SJSA1 (cell line): ENCODE measurements at regions not wholly inside any gene's neighbourhood (a gene's known extent, or its start where the extent isn't known, plus 50 kb on each side); places are given as distances from the start of the nearest gene placed in this dataset.
"Not testable (repeated sequence)": the region's sequence is repeated elsewhere in the genome, so short reads cannot be mapped to it uniquely, and the experiment has no call there.

ENCODE experiments used
- DNase-seq, 2 experiments: peaks; one replicate each; pipeline ENCODE4 v3.0.0-alpha.2; 2015 to 2020; ENCODE audit warnings: low spot score in 2 of 2, low read depth in 1 of 2
- H3K27ac ChIP-seq: fragments of 250-450 bp; sonication (Bioruptor Pico); 2 replicates; pipeline ENCODE4 v1.5.1; 2020; ENCODE audit warnings: mild to moderate bottlenecking, moderate library complexity
- H3K27me3 ChIP-seq: fragments of 250-450 bp; sonication (Bioruptor Pico); replicated peaks from 2 replicates; pipeline ENCODE4 v1.5.1; 2020; ENCODE audit warnings: mild to moderate bottlenecking, moderate library complexity
- H3K36me3 ChIP-seq: fragments of 250-450 bp; sonication (Bioruptor Pico); 2 replicates; pipeline ENCODE4 v1.5.1; 2020; ENCODE audit warnings: mild to moderate bottlenecking
- H3K4me1 ChIP-seq: fragments of 250-450 bp; sonication (Bioruptor Pico); replicated peaks from 2 replicates; pipeline ENCODE4 v1.6.1; 2021; ENCODE audit warnings: mild to moderate bottlenecking
- H3K4me3 ChIP-seq: fragments of 250-450 bp; sonication (Bioruptor Pico); 2 replicates; pipeline ENCODE4 v1.5.1; 2020; ENCODE audit warnings: mild to moderate bottlenecking
- H3K9me3 ChIP-seq: fragments of 250-450 bp; sonication (Bioruptor Pico); replicated peaks from 2 replicates; pipeline ENCODE4 v1.5.1; 2020; ENCODE audit warnings: mild to moderate bottlenecking

DNA sequence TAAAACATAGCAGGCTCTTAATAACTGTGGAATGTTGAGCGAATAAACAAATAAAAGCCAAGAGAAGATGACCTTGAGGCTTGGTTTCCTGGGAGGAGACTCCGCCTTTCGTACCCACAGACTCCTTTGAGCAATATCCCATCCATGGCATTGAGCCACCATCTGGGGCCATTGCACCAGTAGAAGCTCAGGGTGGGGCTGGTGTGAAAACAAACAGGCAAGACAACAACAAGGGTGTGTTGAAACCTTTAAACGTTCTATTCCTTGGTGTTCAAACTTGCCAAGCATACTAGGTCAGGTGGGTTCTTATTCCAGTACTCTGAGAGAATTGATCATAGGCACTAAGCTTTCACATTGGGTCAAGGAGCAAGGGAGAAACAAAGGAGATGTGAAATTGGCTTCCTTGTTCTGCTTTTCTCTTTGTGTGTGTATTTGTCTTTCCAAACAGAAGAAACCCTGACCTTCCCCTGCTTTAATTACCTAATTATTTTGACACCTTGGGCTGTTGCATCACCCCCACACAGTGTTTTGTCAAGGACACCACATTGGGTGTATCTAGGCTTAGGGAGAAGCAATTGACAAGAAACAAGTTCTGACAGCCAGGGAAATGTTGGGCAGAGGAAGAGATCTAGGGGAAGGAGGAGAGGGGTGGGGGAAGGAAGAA is 105.1 kb upstream of the BCL6 start:
- Histone ChIP-seq H3K9me3 (no peaks in the 10 kb centered on the region), H3K27ac (no peak overlapping the region), H3K27me3 (no peaks in the 10 kb centered on the region; the same call in 1 of the 2 replicates), H3K4me3 (no peak overlapping the region), H3K4me1 (peaks cover 10% of the 10 kb centered on the region), H3K36me3 (no peaks in the 10 kb centered on the region)
- DNase-seq: no peak

DNA sequence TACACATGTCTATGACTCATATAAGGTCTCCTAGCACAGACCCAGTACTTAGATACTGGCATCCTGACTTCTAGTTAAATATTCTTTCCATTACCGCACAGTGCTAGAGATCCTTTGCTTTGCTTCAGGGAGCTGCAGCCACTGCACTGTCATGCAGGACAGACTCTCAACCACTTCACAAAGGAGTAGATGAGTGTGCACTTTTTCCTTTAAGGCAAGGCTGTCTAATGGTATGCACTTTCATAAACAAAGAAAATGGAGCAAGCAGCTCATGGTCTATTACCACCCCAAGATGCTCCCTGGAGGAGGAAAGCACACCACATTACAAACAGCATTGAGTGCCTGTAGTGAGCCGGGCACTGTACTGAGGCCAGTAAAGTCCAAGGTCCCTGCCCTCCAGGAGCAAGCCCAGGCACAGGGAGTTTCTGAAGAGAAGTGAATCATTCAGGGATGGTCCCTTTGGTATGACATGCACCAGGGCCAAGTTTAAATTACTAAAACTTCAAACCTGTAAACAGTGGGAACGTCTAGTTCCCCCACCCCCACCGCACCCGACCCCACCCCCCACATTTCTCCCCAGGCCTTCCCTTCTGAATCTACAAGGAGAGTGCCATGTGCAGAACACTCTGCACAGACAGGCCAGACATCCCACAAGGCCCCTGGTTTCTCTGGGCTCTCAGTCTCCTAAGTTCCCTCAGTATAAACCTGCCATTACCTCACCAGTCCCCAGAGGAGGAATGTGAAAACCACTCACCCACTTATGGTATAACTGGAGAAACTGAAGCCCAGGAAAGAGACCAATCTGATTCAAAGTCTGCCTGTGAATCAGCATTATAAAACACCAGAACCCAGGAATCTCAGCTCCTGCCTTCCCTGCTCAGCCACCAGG is 107.8 kb upstream of the BCL6 start:
- H3K4me3 ChIP-seq: no peak overlapping the region
- peak in 1 of 2 experiments; percentile 21 for DNase-seq

DNA sequence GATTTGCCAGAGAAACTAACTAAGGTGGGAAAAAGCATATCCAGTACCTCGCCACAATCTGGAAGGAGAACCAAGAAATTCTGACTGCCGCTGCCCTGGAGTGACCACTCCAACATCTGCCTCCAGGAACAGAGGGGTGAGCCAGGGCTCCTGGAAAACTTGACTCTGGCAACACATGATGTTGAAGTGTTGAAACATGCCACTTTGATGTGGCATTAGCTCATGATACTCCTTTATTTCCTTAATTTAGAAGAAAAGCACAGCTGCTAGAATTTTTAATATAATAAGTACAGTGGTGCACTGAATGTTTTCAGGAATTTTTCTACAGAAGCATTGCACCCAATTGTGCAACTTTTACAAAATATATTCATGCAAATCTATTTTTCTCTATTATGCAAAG is 109.9 kb upstream of the BCL6 start:
- Histone ChIP-seq H3K27me3 (no peaks in the 10 kb centered on the region; the same call in 1 of the 2 replicates), H3K4me3 (no peak overlapping the region)
- DNase-seq: no peak

More for the DNA sequence above, 107.8 kb upstream of the BCL6 start:
- Histone ChIP-seq H3K9me3 (no peaks in the 10 kb centered on the region), H3K27me3 (no peaks in the 10 kb centered on the region; the same call in 1 of the 2 replicates), H3K36me3 (no peaks in the 10 kb centered on the region), H3K4me1 (peaks cover 10% of the 10 kb centered on the region), H3K27ac (no peak overlapping the region)

DNA sequence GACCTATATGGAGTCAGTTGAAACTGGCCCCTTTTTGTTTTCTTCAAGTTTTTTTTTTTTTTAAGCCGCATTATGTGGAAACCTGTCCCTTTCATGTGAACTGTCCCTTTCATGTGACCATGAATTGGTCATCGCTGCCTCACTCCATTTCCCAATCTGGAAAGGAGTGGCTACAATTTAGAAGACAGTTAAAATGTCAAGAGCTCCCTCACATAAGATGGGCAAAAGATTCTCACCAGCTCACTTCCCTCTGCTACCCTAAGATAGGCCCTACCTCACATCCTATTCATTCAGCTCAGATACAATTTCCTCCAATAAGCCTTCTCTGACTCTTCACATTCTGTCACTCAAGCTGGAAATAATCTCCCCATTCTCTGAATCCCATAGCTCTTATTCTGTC is 111.3 kb upstream of the BCL6 start:
- H3K27ac ChIP-seq: no peak overlapping the region
- no peak overlapping the region for H3K4me3 ChIP-seq
- no peaks in the 10 kb centered on the region for H3K9me3 ChIP-seq
- H3K27me3 ChIP-seq: no peaks in the 10 kb centered on the region; the same call in 1 of the 2 replicates
- no peaks in the 10 kb centered on the region for H3K36me3 ChIP-seq
- peaks cover 10% of the 10 kb centered on the region for H3K4me1 ChIP-seq
- no peak for DNase-seq

More for the DNA sequence above, 109.9 kb upstream of the BCL6 start:
- Histone ChIP-seq H3K27ac (no peak overlapping the region), H3K4me1 (peaks cover 10% of the 10 kb centered on the region), H3K9me3 (no peaks in the 10 kb centered on the region), H3K36me3 (no peaks in the 10 kb centered on the region)

DNA sequence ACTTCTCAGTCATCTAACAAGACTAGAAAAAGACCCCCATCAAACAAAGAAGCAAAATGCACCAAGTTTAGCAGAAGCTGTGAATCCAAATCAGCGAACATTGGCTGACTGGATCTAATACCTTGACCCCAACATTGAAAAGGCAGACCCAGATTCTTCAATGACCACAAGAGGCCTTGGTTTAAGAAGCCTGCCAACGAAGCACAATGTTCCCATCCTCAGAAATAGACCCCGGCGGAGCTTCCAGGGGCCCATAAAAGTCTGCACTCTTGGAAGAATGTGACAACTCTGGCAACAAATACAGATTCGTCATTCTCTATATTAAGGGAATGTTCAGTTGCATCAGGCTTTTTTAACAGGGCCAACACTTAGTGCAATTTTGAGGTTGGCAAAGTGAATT is 112.8 kb upstream of the BCL6 start:
- Histone ChIP-seq H3K27ac (no peak overlapping the region), H3K4me1 (peaks cover 5% of the 10 kb centered on the region), H3K9me3 (no peaks in the 10 kb centered on the region), H3K4me3 (no peak overlapping the region), H3K36me3 (no peaks in the 10 kb centered on the region), H3K27me3 (no peaks in the 10 kb centered on the region; the same call in 1 of the 2 replicates)
- DNase-seq: no peak

DNA sequence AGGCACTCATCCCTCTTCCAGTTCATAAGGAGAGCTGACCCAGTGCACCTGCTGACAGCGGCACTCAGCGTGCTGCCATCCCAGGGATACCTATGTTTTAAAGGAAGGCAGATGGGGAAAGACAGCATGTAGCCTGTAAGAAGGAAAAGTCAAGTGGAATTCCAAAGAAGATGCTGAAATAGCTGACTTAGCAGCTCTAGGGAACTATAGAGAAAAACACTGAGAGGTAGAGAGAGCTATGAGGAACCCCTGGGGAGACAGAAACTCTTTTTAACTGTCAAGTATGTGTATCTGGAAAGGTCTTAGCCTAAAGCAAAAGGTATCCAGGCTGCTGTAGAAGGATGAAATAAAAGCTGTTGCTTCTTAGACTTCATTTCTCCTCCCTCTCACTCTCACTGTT is 113.4 kb upstream of the BCL6 start:
- Histone ChIP-seq H3K36me3 (no peaks in the 10 kb centered on the region), H3K27ac (no peak overlapping the region), H3K4me1 (peaks cover under 1% of the 10 kb centered on the region; the same call in 1 of the 2 replicates), H3K27me3 (no peaks in the 10 kb centered on the region; the same call in 1 of the 2 replicates), H3K9me3 (no peaks in the 10 kb centered on the region), H3K4me3 (no peak overlapping the region)
- DNase-seq: no peak

DNA sequence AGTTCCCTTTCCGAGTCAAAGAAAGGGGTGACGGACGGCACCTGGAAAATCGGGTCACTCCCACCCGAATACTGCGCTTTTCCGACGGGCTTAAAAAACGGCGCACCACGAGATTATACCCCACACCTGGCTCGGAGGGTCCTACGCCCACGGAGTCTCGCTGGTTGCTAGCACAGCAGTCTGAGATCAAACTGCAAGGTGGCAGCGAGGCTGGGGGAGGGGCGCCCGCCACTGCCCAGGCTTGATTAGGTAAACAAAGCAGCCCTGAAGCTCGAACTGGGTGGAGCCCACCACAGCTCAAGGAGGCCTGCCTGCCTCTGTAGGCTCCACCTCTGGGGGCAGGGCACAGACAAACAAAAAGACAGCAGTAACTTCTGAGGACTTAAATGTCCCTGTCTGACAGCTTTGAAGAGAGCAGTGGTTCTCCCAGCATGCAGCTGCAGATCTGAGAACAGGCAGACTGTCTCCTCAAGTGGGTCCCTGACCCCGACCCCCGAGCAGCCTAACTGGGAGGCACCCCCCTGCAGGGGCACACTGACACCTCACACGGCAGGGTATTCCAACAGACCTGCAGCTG is 117.5 kb upstream of the BCL6 start:
- DNase-seq, H3K9me3 ChIP-seq, H3K4me3 ChIP-seq, H3K4me1 ChIP-seq, H3K27me3 ChIP-seq, H3K36me3 ChIP-seq, H3K27ac ChIP-seq: not testable (repeated sequence)

DNA sequence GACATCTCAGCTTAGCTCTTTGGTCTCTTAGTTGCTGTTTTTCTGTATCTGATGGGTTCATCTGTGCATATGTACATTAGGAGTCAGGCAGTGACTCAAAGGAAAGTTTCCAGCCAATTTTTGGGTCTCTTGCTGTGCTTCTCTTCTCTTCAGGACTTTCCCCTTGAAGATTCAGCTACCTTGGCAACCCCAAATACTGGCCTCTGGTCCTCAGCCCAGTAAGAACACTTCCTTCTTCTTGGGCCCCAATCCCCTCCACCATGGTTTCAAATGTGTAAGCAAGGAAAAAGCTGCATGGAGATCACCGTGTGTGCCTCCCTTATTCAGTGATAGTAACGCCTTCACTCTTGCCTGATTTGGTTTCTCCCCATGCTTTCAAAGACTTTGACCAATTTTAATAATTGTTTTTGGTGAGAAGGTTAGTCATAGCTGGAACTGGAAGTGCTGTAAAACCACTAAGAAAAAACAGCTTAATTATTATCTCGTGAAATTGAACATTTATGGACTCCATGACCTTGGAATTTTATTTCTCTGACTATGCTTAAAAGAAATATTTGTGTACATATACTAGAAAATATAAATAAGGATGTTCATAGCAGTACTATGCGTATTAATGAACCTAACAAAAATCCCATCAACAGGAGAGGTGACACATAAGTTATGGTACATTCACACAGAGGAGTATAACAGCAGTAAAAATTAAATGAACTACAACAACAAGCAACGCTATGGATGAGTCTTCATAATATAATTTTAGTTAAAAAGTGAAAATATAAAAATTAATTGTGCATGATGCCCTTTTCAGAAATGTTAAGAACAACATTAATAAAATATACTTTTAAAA is 125.3 kb upstream of the BCL6 start:
- Histone ChIP-seq H3K9me3 (no peaks in the 10 kb centered on the region), H3K27ac (no peak overlapping the region), H3K4me1 (no peaks in the 10 kb centered on the region), H3K36me3 (no peaks in the 10 kb centered on the region), H3K4me3 (no peak overlapping the region), H3K27me3 (no peaks in the 10 kb centered on the region)
- DNase-seq: no peak

DNA sequence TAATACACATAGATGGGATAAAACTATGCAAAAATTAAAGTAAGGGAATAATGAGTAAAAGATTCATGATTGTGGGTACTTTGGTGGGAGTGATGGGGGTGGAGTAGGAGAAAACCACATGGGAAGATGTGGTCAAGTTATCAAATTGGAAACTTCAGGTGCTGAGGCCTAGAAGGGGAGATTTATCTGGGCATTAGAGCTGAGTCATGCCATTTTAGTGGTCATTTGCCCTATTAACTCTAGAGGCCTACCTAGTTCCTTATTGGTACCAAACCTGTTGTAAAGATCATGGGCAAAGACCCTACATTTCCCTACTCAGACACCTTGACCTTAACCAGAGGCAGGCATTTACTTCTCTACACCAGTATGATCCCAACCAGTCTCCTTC is 125.9 kb upstream of the BCL6 start:
- no peak for DNase-seq
- Histone ChIP-seq H3K4me1 (no peaks in the 10 kb centered on the region), H3K27ac (no peak overlapping the region), H3K27me3 (no peaks in the 10 kb centered on the region), H3K36me3 (no peaks in the 10 kb centered on the region), H3K9me3 (no peaks in the 10 kb centered on the region), H3K4me3 (no peak overlapping the region)

DNA sequence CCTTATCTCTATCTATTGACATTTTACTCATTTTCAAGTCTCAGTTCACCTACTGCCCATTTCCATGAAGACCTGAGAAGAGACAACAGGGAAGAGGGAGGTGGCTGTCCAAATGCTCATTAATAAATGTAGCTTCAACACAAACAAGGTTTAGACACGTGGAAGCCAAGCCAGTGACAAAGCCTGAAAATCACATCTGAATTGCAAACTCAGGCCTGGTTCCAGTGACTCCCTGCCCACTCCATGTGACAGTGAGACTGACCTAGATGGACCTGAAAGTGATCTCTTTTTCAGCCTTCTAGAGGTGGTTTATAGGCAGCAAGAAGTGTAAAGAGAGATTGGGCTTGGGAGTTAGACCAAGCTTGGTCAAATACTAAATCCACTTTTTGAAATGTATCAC is 126.6 kb upstream of the BCL6 start:
- no peaks in the 10 kb centered on the region for H3K27me3 ChIP-seq

DNA sequence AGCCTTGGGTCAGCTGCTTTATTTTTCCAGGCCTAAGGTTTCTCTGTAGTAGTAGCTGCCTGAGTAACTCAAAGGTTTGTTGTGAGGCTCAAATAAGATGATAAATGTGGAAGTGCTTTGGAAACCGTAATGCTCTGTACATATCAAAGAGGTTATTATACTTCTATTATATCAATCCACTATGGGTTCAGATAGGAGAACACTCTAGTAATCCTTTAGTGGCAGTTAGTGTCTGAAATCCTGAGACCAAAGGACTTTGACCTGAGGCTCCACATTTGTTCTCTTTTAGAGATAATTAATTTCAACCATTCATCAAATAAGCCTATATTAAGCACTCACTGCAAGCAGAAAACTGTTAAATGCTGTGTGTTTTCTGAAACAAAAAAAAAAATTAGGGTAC is 128.6 kb upstream of the BCL6 start:
- no peak overlapping the region for H3K4me3 ChIP-seq
- peaks cover 6% of the 10 kb centered on the region; the same call in 1 of the 2 replicates for H3K4me1 ChIP-seq
- H3K27me3 ChIP-seq: no peaks in the 10 kb centered on the region
- DNase-seq: no peak
- no peak overlapping the region for H3K27ac ChIP-seq
- H3K9me3 ChIP-seq: no peaks in the 10 kb centered on the region
- H3K36me3 ChIP-seq: no peaks in the 10 kb centered on the region

More for the DNA sequence above, 126.6 kb upstream of the BCL6 start:
- Histone ChIP-seq H3K27ac (no peak overlapping the region), H3K36me3 (no peaks in the 10 kb centered on the region), H3K9me3 (no peaks in the 10 kb centered on the region), H3K4me1 (no peaks in the 10 kb centered on the region), H3K4me3 (no peak overlapping the region)
- no peak for DNase-seq

DNA sequence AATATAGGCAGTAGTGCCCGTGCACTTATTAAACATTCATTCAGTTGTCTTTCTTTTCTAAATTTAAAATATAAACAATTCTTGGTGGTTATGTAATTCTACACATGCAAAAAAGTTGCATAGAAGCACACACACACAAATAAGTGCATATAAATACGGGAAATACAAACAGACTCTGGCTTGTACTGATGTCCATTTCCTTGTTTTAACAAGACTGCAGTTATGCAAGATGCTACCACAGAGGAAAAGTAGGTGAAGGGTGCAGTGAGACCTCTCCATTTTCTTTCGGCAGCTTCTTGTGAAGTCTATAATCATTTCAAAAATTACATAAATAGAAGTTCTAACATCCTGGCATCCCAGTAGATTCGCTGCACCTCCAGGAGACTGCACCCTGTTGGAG is 130.6 kb upstream of the BCL6 start:
- Histone ChIP-seq H3K4me1 (peaks cover 11% of the 10 kb centered on the region; the same call in 1 of the 2 replicates), H3K36me3 (no peaks in the 10 kb centered on the region), H3K9me3 (no peaks in the 10 kb centered on the region), H3K27ac (no peak overlapping the region), H3K27me3 (no peaks in the 10 kb centered on the region), H3K4me3 (no peak overlapping the region)
- no peak for DNase-seq

DNA sequence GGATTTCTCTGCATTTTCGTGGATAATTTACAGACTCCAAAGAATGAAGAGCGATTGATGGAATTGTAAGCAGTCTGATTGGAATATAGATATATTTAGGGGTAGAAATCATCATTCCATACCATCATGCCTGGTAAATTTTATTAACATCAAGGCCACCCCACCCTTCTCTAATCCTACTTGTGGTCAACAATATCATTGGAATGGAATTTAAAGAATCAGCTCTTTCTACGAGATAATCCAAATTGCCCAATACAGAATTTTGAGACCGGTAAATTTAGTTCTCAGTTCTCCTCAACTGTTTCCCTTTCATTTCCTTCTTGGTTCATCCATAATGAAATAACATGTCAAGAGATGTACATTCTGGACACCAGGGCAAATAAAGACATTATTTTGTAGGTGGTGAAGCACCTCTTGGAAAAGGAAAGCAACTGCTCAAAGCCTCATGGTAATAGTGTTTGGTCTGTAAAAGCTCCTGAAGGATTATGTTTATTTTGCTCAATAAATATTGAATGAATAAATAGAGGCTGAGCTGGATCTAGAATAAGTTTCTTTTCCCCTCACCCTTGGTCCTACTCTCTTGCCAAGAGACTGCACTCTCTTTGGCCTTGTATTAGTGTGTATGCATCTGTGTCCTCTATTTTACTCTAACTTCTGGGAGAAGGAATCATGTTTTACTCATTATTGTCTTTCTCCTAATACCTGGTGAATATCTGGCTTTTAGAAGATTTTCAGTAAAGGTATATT is 133.7 kb upstream of the BCL6 start:
- Histone ChIP-seq H3K9me3 (no peaks in the 10 kb centered on the region), H3K27me3 (no peaks in the 10 kb centered on the region), H3K36me3 (no peaks in the 10 kb centered on the region), H3K4me3 (no peak overlapping the region), H3K27ac (peak overlapping the region; percentile 41), H3K4me1 (peaks cover 11% of the 10 kb centered on the region; the same call in 1 of the 2 replicates)
- peak in 1 of 2 experiments; percentile 29 for DNase-seq
